GM12873 (cell line): ENCODE measurements at regions not wholly inside any gene's neighbourhood (a gene's known extent, or its start where the extent isn't known, plus 50 kb on each side); places are given as distances from the start of the nearest gene placed in this dataset.

Experiments
- CTCF ChIP-seq: IDR thresholded peaks from 2 replicates; pipeline ENCODE4 v1.5.1; 2012; ENCODE audit warnings: low read depth, mild to moderate bottlenecking, moderate library complexity, low read length, control low read depth; ENCODE audit not compliant: insufficient read depth; ENCODE audit errors: missing control alignments

GRCh38 chr4:79213702-79214101 is 112.2 kb downstream of the NAA11 start:
- TF ChIP-seq CTCF, result no peak

GRCh38 chr4:79213010-79213409 is 112.9 kb downstream of the NAA11 start:
- no peak for TF ChIP-seq CTCF

GRCh38 chr4:79212311-79212710 is 113.5 kb downstream of the NAA11 start:
- no peak for TF ChIP-seq CTCF

- TF ChIP-seq CTCF, result no peak
Measured at GRCh38 chr4:79211490-79211889, 114.4 kb downstream of the NAA11 start.

- no peak for TF ChIP-seq CTCF
Measured at GRCh38 chr4:79210636-79211049, 115.2 kb downstream of the NAA11 start.

GRCh38 chr4:79209822-79210635 is 115.8 kb downstream of the NAA11 start:
- no peak for TF ChIP-seq CTCF

GRCh38 chr4:79209081-79209480 is 116.8 kb downstream of the NAA11 start:
- TF ChIP-seq CTCF, result no peak

- TF ChIP-seq CTCF, result no peak
Measured at GRCh38 chr4:79207281-79207680, 118.6 kb downstream of the NAA11 start.
